ENCODE measurements at regions not wholly inside any gene's neighbourhood (a gene's known extent, or its start where the extent isn't known, plus 50 kb on each side); places are given as distances from the start of the nearest gene placed in this dataset.

- Histone ChIP-seq H3K4me1 (ENCODE audit: control insufficient read depth in 1 of 2, insufficient read depth in 1 of 2, low read depth in 1 of 2, low read length in 1 of 2) (no peaks in the 10 kb centered on the region), H3K4me3 (ENCODE audit: low read depth in 1 of 2, low read length in 1 of 2) (no peak overlapping the region), H3K36me3 (no peaks in the 10 kb centered on the region), H3K27me3 (no peaks in the 10 kb centered on the region), H3K27ac (no peak overlapping the region), H3K9me3 (no peaks in the 10 kb centered on the region)
- no peak for TF ChIP-seq CTCF (IDR thresholded peaks at IDR 0.05)
These were observed 59.6 kb upstream of the GJB6 start for GRCh38 chr13:20291675-20292074.

- H3K9me3 ChIP-seq = peaks cover 4% of the 10 kb centered on the region
- no peak overlapping the region for H3K4me3 ChIP-seq (ENCODE audit: low read depth in 1 of 2, low read length in 1 of 2)
- H3K27ac ChIP-seq = no peak overlapping the region
- TF ChIP-seq CTCF (IDR thresholded peaks at IDR 0.05) = no peak
- H3K4me1 ChIP-seq (ENCODE audit: control insufficient read depth in 1 of 2, insufficient read depth in 1 of 2, low read depth in 1 of 2, low read length in 1 of 2) = no peaks in the 10 kb centered on the region
- H3K27me3 ChIP-seq = no peaks in the 10 kb centered on the region
- H3K36me3 ChIP-seq = no peaks in the 10 kb centered on the region
These were observed 58.9 kb upstream of the GJB6 start for GRCh38 chr13:20291037-20291436.

GRCh38 chr13:20288561-20288960 is 56.4 kb upstream of the GJB6 start:
- no peak overlapping the region for H3K27ac ChIP-seq
- H3K27me3 ChIP-seq = no peaks in the 10 kb centered on the region
- TF ChIP-seq CTCF (IDR thresholded peaks at IDR 0.05) = no peak
- no peaks in the 10 kb centered on the region for H3K4me1 ChIP-seq (ENCODE audit: control insufficient read depth in 1 of 2, insufficient read depth in 1 of 2, low read depth in 1 of 2, low read length in 1 of 2)
- H3K9me3 ChIP-seq = peaks cover 16% of the 10 kb centered on the region
- no peak overlapping the region for H3K4me3 ChIP-seq (ENCODE audit: low read depth in 1 of 2, low read length in 1 of 2)
- no peaks in the 10 kb centered on the region for H3K36me3 ChIP-seq

- no peaks in the 10 kb centered on the region for H3K4me1 ChIP-seq (ENCODE audit: control insufficient read depth in 1 of 2, insufficient read depth in 1 of 2, low read depth in 1 of 2, low read length in 1 of 2)
- H3K9me3 ChIP-seq = peaks cover 16% of the 10 kb centered on the region
- H3K27me3 ChIP-seq = no peaks in the 10 kb centered on the region
- no peak overlapping the region for H3K4me3 ChIP-seq (ENCODE audit: low read depth in 1 of 2, low read length in 1 of 2)
- TF ChIP-seq CTCF (IDR thresholded peaks at IDR 0.05) = no peak
- H3K36me3 ChIP-seq = no peaks in the 10 kb centered on the region
- no peak overlapping the region for H3K27ac ChIP-seq
These were observed 55.9 kb upstream of the GJB6 start for GRCh38 chr13:20287976-20288375.

GRCh38 chr13:20285530-20285929 is 53.4 kb upstream of the GJB6 start:
- Histone ChIP-seq H3K9me3 (peaks cover 20% of the 10 kb centered on the region), H3K27ac (no peak overlapping the region), H3K27me3 (no peaks in the 10 kb centered on the region), H3K4me3 (ENCODE audit: low read depth in 1 of 2, low read length in 1 of 2) (no peak overlapping the region), H3K4me1 (ENCODE audit: control insufficient read depth in 1 of 2, insufficient read depth in 1 of 2, low read depth in 1 of 2, low read length in 1 of 2) (no peaks in the 10 kb centered on the region), H3K36me3 (no peaks in the 10 kb centered on the region)
- no peak for TF ChIP-seq CTCF (IDR thresholded peaks at IDR 0.05)
